NCI-H1092 (cell line): ENCODE measurements at regions not wholly inside any gene's neighbourhood (a gene's known extent, or its start where the extent isn't known, plus 50 kb on each side); places are given as distances from the start of the nearest gene placed in this dataset.
"Not testable (repeated sequence)": the region's sequence is repeated elsewhere in the genome, so short reads cannot be mapped to it uniquely, and the experiment has no call there.

Source experiments
- DNase-seq: peaks from one replicate; lab custom pipeline; 2025; lab: John Stamatoyannopoulos, UW

- DNase-seq = not testable (repeated sequence)
Measured at GRCh38 chr4:189610571-189610970, 330.1 kb upstream of the FRG1 start.

- no peak for DNase-seq
Measured at GRCh38 chr4:189613207-189613606, 327.5 kb upstream of the FRG1 start.

GRCh38 chr4:189615217-189615663 lies 325.4 kb upstream of the FRG1 start:
- no peak for DNase-seq

GRCh38 chr4:189617741-189618140 lies 322.9 kb upstream of the FRG1 start:
- DNase-seq = not testable (repeated sequence)

- not testable (repeated sequence) for DNase-seq
Measured at GRCh38 chr4:189619441-189620250, 321.0 kb upstream of the FRG1 start.

GRCh38 chr4:189622574-189622973 lies 318.1 kb upstream of the FRG1 start:
- not testable (repeated sequence) for DNase-seq

GRCh38 chr4:189627041-189627440 lies 313.6 kb upstream of the FRG1 start:
- DNase-seq = not testable (repeated sequence)

- DNase-seq = not testable (repeated sequence)
Measured at GRCh38 chr4:189629733-189630132, 310.9 kb upstream of the FRG1 start.

- not testable (repeated sequence) for DNase-seq
Measured at GRCh38 chr4:189630913-189631567, 309.6 kb upstream of the FRG1 start.

- not testable (repeated sequence) for DNase-seq
Measured at GRCh38 chr4:189631568-189631916, 309.1 kb upstream of the FRG1 start.

- not testable (repeated sequence) for DNase-seq
Measured at GRCh38 chr4:189650436-189650835, 290.2 kb upstream of the FRG1 start.

- not testable (repeated sequence) for DNase-seq
Measured at GRCh38 chr4:189653130-189653653, 287.5 kb upstream of the FRG1 start.

- not testable (repeated sequence) for DNase-seq
Measured at GRCh38 chr4:189653983-189654382, 286.7 kb upstream of the FRG1 start.

- not testable (repeated sequence) for DNase-seq
Measured at GRCh38 chr4:189654396-189654795, 286.3 kb upstream of the FRG1 start.

- not testable (repeated sequence) for DNase-seq
Measured at GRCh38 chr4:189655817-189656216, 284.9 kb upstream of the FRG1 start.

GRCh38 chr4:189656641-189657040 lies 284.0 kb upstream of the FRG1 start:
- no peak for DNase-seq

- DNase-seq = not testable (repeated sequence)
Measured at GRCh38 chr4:189658259-189658658, 282.4 kb upstream of the FRG1 start.

- DNase-seq = not testable (repeated sequence)
Measured at GRCh38 chr4:189658831-189659230, 281.8 kb upstream of the FRG1 start.

- DNase-seq = no peak
Measured at GRCh38 chr4:189659287-189659686, 281.4 kb upstream of the FRG1 start.

- DNase-seq = no peak
Measured at GRCh38 chr4:189660722-189661360, 279.8 kb upstream of the FRG1 start.

- no peak for DNase-seq
Measured at GRCh38 chr4:189664693-189665250, 275.9 kb upstream of the FRG1 start.

- DNase-seq = not testable (repeated sequence)
Measured at GRCh38 chr4:189665712-189666305, 274.9 kb upstream of the FRG1 start.
